Breast epithelium (tissue), 3 donors: ENCODE measurements at regions not wholly inside any gene's neighbourhood (a gene's known extent, or its start where the extent isn't known, plus 50 kb on each side); places are given as distances from the start of the nearest gene placed in this dataset.

Experiments
- POLR2AphosphoS5 ChIP-seq, 3 donors: sonication (generic); formaldehyde crosslinking; IDR thresholded peaks; one replicate each; pipeline ENCODE4 v1.6.1; 2017; ENCODE audit warnings: antibody characterized with exemption in 3 of 3
- TF ChIP-seq, protein P1 (sequence below), 3 donors: fragments of 450-650 bp; IDR thresholded peaks; one replicate each; pipeline ENCODE4 v1.5.1; 2016 to 2017; ENCODE audit warnings: antibody characterized with exemption in 3 of 3, mild to moderate bottlenecking in 3 of 3, moderate library complexity in 3 of 3

DNA sequence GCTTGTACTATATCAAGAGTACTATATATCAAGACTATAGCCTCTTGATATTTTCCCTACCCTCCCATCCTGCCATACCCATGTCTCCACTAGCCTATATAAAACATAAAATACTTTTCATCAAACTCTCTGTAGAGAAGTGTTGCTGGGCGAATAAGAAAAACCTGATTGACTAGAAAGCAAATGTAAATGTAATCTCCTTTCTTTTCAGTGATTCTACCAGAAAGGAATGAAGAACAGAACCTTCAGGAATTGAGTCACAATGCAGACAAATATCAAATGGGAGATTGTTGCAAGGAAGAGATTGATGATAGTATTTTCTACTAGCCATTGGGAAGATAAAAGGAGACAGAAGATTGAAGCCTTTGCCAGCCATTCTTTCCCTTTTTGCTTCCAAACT is 89.2 kb downstream of the KCNRG start:
- TF ChIP-seq, protein P1, sequence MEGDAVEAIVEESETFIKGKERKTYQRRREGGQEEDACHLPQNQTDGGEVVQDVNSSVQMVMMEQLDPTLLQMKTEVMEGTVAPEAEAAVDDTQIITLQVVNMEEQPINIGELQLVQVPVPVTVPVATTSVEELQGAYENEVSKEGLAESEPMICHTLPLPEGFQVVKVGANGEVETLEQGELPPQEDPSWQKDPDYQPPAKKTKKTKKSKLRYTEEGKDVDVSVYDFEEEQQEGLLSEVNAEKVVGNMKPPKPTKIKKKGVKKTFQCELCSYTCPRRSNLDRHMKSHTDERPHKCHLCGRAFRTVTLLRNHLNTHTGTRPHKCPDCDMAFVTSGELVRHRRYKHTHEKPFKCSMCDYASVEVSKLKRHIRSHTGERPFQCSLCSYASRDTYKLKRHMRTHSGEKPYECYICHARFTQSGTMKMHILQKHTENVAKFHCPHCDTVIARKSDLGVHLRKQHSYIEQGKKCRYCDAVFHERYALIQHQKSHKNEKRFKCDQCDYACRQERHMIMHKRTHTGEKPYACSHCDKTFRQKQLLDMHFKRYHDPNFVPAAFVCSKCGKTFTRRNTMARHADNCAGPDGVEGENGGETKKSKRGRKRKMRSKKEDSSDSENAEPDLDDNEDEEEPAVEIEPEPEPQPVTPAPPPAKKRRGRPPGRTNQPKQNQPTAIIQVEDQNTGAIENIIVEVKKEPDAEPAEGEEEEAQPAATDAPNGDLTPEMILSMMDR (IDR thresholded peaks at IDR 0.05) = no peak
- TF ChIP-seq POLR2AphosphoS5 (IDR thresholded peaks at IDR 0.05) = no peak
